Stimulated activated memory B cell treated with anti-CD40 and anti-IgM and Interleukin-4, amounts not matched to agents 10 μg/mL and 1 μg/mL and 100 μg/mL, for 72 hours (primary cell): ENCODE measurements at regions not wholly inside any gene's neighbourhood (a gene's known extent, or its start where the extent isn't known, plus 50 kb on each side); places are given as distances from the start of the nearest gene placed in this dataset.

Source experiments
- ATAC-seq: fragments of 150-1000 bp; cut with Tn5 transposase; 2 replicates; pipeline ENCODE4 v1.10.0; 2021
- H3K27ac Mint-ChIP-seq: one replicate; pipeline ENCODE4 v1.8.0; 2022; ENCODE audit warnings: mild to moderate bottlenecking, mixed read lengths
- H3K27me3 Mint-ChIP-seq: one replicate; pipeline ENCODE4 v1.8.0; 2022; ENCODE audit warnings: mixed read lengths
- H3K36me3 Mint-ChIP-seq: one replicate; pipeline ENCODE4 v1.8.0; 2022; ENCODE audit warnings: mixed read lengths
- H3K4me1 Mint-ChIP-seq: one replicate; pipeline ENCODE4 v1.8.0; 2022; ENCODE audit warnings: mixed read lengths
- H3K4me3 Mint-ChIP-seq: one replicate; pipeline ENCODE4 v1.8.0; 2022; ENCODE audit warnings: mild to moderate bottlenecking, moderate library complexity, mixed read lengths
- H3K9me3 Mint-ChIP-seq: one replicate; pipeline ENCODE4 v1.8.0; 2022; ENCODE audit warnings: mixed read lengths

DNA sequence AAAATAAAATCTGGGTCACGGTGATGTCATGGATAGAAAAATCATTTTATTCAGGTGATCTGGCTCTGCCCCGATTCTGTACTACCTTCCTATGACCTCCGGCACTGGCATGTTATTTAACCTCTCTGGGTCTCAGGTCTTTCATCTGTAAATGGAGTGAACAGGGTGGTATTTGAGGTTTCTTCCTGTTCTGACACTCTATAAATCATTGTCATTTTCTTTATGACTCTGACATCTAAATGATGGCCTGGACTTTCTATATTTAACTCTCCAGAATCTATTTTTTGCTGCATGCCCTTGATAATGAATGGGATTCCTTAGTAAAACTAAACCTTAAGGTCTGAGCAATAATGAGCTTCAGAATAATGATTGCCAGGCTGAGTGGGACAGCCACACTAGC lies 422.0 kb upstream of the CNKSR2 start:
- Mint-ChIP-seq H3K9me3 (no peaks in the 10 kb centered on the region), H3K4me1 (no peaks in the 10 kb centered on the region), H3K4me3 (no peak overlapping the region), H3K27ac (no peak overlapping the region), H3K36me3 (no peaks in the 10 kb centered on the region), H3K27me3 (no peaks in the 10 kb centered on the region)
- no peak for ATAC-seq

DNA sequence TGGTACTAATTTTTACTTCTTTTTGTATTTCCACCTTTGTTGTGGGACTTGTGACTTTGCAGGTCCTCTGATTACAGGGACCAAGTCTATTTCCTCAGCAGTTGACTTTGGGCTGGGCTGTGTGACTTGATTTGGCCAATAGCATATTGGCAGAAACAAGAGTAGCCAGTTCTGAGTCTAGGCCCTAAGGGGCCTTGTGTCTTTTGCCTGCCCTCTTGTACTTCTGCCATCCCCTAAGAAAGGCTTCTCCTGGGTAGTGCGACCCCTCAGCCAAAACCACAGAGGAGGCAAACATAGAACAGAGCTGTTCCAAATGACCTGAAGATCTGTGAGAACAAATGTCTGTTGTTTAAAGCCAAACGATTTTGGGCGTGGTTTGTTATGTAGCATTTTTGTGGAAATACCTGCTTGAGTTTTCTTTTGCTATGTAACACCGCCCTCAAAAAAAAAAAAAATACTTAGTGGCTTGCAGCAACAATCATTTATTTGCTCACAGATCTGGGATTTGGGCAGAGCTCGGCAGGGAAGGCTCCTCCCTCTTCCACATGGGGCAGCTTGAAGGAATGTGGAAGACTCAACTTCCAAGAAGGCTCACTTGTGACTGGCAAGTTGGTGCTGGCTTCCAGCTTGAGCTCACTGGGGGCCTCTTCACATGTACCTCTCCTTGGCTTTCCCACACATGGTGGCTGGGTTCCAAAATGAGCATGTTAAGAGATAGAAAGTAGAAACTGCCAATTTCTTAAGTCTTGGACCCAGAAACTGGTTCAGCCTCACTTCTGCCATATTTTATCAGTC lies 423.0 kb upstream of the CNKSR2 start:
- H3K27me3 Mint-ChIP-seq: no peaks in the 10 kb centered on the region
- H3K36me3 Mint-ChIP-seq: no peaks in the 10 kb centered on the region
- no peak for ATAC-seq
- H3K4me1 Mint-ChIP-seq: no peaks in the 10 kb centered on the region
- no peak overlapping the region for H3K4me3 Mint-ChIP-seq
- no peaks in the 10 kb centered on the region for H3K9me3 Mint-ChIP-seq
- no peak overlapping the region for H3K27ac Mint-ChIP-seq

DNA sequence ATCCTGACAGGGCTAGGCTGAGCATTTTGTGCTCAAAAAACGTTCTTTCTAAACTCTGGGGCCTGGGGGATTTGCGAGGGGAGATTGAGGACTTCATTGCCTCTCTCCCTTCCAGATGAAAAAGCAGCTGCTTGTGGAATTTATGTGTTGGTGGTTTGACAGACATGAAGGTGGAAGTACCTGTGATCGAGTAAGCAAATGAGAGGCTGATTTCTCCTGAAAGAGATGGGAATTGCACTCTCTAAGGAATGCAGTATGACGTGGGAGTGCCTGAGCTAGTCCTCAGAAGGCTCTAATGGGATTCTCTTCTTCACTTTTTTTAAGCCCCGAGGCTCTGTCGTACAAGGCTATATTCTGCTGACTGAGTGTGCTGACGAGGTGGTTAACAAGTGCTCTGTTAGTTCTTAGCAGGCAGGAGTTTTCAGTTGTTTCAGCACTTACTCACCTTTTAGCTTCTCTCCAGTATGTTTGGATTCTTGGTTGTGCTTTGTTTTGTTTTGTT lies 426.8 kb upstream of the CNKSR2 start:
- Mint-ChIP-seq H3K9me3 (no peaks in the 10 kb centered on the region), H3K4me1 (no peaks in the 10 kb centered on the region), H3K36me3 (no peaks in the 10 kb centered on the region), H3K4me3 (no peak overlapping the region), H3K27me3 (no peaks in the 10 kb centered on the region), H3K27ac (no peak overlapping the region)
- ATAC-seq: no peak

DNA sequence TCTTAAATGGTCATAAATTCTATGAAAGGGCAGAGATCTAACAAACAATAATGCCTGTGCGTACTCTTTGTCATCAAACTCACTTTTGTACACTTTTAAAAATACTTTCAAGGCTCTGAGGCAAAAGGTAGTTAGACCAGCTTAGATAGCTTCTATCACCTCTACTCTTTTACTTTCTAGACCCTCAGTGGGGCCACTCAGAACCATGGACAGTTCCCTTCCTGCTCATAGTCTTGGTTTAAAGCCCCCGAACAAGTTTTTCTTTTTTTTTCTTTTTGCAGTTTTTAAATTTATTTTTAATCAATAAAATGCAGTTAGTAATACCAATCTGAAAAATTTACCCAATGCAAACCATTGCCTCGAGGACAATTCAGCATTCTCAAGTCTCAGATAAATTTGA lies 460.5 kb upstream of the CNKSR2 start:
- Mint-ChIP-seq H3K27me3 (no peaks in the 10 kb centered on the region), H3K9me3 (peaks cover 3% of the 10 kb centered on the region), H3K4me1 (no peaks in the 10 kb centered on the region), H3K36me3 (no peaks in the 10 kb centered on the region), H3K27ac (no peak overlapping the region), H3K4me3 (no peak overlapping the region)
- ATAC-seq: no peak

DNA sequence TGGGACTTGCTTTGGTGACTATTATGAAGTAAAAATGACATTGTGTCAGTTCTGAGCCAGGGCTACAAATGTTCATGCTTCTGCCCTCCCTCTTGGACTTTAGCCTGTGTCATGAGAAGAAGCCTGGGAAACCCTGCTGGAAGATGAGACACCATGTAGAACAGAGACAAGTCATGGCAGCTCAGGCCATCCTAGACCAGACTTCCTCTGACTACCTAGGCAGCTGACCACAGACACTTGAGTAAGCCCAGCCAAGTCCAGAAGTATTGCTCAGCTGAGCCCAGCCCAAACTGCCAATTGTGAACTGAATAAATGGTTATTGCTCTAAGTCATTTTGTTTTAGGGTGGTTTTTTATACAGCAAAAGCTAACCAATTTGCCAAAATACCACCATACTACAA lies 467.6 kb upstream of the CNKSR2 start:
- no peak overlapping the region for H3K4me3 Mint-ChIP-seq
- no peak for ATAC-seq
- H3K4me1 Mint-ChIP-seq: no peaks in the 10 kb centered on the region
- H3K9me3 Mint-ChIP-seq: peaks cover 3% of the 10 kb centered on the region
- no peak overlapping the region for H3K27ac Mint-ChIP-seq
- H3K36me3 Mint-ChIP-seq: no peaks in the 10 kb centered on the region
- H3K27me3 Mint-ChIP-seq: no peaks in the 10 kb centered on the region

DNA sequence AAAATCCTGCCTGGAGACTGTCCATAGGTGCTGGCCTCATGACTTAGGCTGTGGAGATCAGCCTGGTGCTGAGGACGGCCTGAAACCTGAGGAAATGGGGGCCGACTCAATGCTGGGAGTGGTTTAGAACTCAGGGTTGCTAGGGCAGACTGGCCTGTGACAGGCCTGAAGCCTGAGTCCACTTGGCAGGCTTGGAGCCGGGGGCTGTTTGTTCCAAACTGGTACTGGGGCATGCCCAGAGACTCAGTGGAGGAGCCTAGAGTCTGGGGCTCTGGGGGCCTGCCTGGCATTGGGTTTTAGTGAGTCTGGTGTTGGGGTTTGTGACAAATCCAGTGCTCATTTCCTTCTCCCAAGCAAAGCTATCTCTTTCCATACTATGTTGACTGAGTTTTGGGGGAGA lies 489.7 kb upstream of the CNKSR2 start:
- no peak overlapping the region for H3K27ac Mint-ChIP-seq
- H3K9me3 Mint-ChIP-seq: peaks cover 2% of the 10 kb centered on the region
- no peaks in the 10 kb centered on the region for H3K36me3 Mint-ChIP-seq
- no peak overlapping the region for H3K4me3 Mint-ChIP-seq
- no peak for ATAC-seq
- no peaks in the 10 kb centered on the region for H3K27me3 Mint-ChIP-seq
- H3K4me1 Mint-ChIP-seq: no peaks in the 10 kb centered on the region

DNA sequence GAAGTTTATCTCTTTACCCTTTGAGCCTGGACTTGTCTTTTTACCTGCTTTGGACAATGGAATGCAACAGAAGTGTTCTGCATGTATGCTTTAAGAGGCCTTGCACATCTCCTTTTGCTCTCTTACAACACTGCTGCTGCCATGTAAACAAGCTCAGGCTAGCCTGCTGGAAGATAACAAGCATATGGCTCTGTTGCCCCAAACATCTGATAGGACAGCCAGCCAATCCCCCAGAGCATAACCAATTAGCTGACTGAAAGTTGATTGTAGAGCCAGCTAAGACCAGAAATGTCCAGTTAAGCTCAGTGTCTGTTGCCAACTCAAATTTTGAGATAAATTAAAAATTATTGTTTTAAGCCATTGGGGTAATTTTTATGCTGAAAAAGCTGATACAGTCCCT lies 510.6 kb upstream of the CNKSR2 start:
- ATAC-seq: no peak
- Mint-ChIP-seq H3K27me3 (no peaks in the 10 kb centered on the region), H3K36me3 (no peaks in the 10 kb centered on the region), H3K4me1 (no peaks in the 10 kb centered on the region), H3K9me3 (peaks cover 10% of the 10 kb centered on the region), H3K27ac (no peak overlapping the region), H3K4me3 (no peak overlapping the region)

DNA sequence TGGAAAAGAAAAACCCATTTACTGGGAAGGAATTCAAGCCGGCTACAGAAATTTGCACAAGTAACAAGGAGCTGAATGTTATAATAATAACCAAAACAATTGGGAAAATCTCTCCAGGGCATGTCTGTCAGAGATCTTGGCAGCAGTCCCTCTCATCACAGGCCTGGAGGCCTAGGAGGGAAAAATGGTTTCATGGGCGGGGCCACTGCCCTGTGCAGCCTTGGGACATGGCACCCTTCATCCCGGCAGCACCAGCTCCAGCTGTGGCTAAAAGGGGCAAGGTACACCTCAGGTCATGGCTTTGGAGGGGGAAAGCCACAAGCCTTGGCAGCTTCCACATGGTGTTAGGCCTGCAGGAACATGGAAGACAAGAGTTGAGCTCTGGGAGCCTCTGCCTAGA lies 513.1 kb upstream of the CNKSR2 start:
- no peak for ATAC-seq
- H3K9me3 Mint-ChIP-seq: peaks cover 10% of the 10 kb centered on the region
- no peaks in the 10 kb centered on the region for H3K36me3 Mint-ChIP-seq
- no peak overlapping the region for H3K4me3 Mint-ChIP-seq
- H3K27me3 Mint-ChIP-seq: no peaks in the 10 kb centered on the region
- H3K4me1 Mint-ChIP-seq: no peaks in the 10 kb centered on the region
- H3K27ac Mint-ChIP-seq: no peak overlapping the region

DNA sequence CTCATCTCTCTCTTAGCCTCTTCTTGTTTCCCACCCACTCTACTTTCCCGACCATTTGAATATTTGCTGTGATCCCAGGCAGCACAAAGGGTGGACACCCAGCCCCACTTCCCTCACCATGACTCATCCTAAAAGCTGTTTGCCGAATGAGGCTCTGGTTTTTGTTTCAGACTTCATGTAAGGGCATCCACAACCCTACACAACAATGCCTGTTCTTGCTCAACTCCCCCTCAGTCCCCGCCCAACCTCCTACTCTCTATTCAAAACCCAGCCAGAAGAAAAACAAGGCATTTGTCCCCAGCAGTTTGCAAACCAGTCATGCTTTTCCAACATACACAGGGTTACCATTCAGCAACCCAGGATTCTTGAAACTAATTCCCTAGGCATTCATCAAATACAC lies 516.5 kb upstream of the CNKSR2 start:
- H3K27me3 Mint-ChIP-seq: no peaks in the 10 kb centered on the region
- peaks cover 10% of the 10 kb centered on the region for H3K9me3 Mint-ChIP-seq

DNA sequence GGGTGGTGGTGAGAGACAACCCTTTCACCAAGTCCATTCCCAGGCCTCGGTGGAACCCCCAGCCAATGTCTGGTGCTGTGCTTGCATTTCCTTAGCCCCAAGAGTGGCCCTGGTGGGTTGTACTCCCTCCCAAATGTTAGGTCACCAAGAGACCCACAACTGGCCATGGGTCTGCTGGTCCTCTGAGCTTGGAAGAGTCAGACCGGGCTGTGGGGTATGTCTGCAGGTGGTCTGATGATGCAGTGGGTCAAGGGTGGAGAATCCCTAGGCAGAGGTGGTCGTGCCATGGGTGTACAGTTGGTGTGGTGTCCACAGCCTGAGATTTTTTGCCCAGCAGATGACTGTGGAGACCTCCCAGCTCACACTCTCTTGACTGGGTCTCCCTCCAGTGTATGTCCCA lies 535.7 kb upstream of the CNKSR2 start:
- no peak for ATAC-seq
- H3K27me3 Mint-ChIP-seq: no peaks in the 10 kb centered on the region
- H3K4me3 Mint-ChIP-seq: no peak overlapping the region
- H3K27ac Mint-ChIP-seq: no peak overlapping the region
- H3K9me3 Mint-ChIP-seq: no peaks in the 10 kb centered on the region
- H3K36me3 Mint-ChIP-seq: no peaks in the 10 kb centered on the region
- no peaks in the 10 kb centered on the region for H3K4me1 Mint-ChIP-seq

More for the DNA sequence above, 516.5 kb upstream of the CNKSR2 start:
- no peak overlapping the region for H3K27ac Mint-ChIP-seq
- no peaks in the 10 kb centered on the region for H3K4me1 Mint-ChIP-seq
- no peak for ATAC-seq
- no peaks in the 10 kb centered on the region for H3K36me3 Mint-ChIP-seq
- H3K4me3 Mint-ChIP-seq: no peak overlapping the region

DNA sequence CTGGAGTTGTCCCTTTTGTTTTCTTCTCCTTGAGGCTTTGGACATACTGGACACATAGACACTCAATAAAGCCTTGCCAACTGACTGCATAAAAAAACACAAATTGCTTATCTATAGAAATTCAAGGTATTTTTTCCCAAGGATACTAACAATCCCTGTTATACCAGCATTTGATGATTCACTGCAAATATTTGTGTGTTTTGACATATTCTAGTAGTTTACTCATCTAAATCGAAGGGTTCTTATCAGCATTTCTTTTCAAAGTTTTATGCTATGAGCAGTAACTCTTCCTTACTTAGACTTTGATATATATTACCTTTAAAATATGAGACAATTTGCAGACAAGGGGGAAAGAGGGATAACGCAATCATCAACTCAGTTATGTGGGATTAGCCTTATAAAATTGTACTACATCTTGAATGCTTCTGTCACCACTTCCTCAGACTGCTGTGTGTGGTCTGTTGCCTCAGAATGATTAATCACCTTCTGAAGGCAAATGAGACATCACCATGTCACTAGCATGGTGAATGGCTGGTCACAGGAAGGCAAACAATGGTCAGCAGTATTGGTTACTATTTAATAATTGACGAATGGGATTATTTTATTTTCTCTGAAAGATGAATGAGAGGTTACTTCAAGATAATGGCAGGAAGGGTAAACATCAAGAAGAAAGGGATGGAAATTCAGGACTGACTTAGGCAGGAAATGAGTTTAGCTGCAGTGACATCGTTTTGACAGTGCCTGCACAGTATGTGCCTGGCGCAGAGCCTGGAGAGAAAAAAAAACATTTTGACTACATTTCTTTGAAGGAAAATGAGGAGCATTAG lies 544.3 kb upstream of the CNKSR2 start:
- Mint-ChIP-seq H3K36me3 (no peaks in the 10 kb centered on the region), H3K4me3 (no peak overlapping the region), H3K27ac (no peak overlapping the region), H3K4me1 (no peaks in the 10 kb centered on the region), H3K9me3 (no peaks in the 10 kb centered on the region), H3K27me3 (no peaks in the 10 kb centered on the region)
- ATAC-seq: no peak

DNA sequence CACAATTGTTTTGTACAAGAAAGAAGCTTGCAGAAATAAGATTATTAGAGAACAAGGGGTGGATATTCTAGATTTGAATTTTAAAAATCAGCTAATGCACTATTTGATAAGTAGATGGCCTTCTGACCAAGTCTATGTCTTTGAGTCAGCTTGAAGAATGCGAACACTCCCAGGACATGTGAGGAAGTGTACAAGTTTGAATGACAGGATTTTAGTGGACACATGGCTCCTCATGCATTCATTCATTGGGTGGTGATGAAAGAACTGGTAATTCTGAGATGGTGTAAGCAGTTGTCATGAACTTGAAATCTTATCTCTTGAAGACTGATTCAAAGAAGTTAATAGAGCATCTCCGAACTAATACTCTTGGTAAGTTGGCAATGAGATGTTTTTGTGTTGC lies 548.2 kb upstream of the CNKSR2 start:
- Mint-ChIP-seq H3K27ac (no peak overlapping the region), H3K27me3 (no peaks in the 10 kb centered on the region), H3K4me1 (no peaks in the 10 kb centered on the region), H3K4me3 (no peak overlapping the region), H3K36me3 (no peaks in the 10 kb centered on the region), H3K9me3 (no peaks in the 10 kb centered on the region)
- no peak for ATAC-seq

DNA sequence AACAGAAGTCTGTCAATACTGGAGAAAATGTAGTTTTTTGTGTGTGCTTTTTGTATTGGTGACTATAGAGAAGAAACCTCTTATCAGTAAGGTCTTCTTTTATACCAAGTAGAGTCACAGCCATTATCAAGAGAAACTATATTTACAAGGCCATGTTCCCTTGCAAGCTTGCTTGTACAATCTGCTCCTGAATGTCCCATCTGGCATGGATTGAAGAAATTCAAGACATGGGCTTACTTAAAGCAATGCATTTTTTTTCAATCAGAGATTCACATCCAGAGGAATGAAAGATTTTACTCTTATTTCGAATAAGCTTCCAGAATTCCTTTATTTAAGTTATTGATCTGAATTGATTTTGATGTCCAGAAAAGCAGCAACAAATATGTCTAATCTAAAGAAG lies 537.3 kb upstream of the RPS6KA3 start:
- Mint-ChIP-seq H3K27me3 (no peaks in the 10 kb centered on the region), H3K9me3 (peaks cover 3% of the 10 kb centered on the region), H3K4me3 (no peak overlapping the region), H3K4me1 (no peaks in the 10 kb centered on the region), H3K27ac (no peak overlapping the region), H3K36me3 (no peaks in the 10 kb centered on the region)
- ATAC-seq: no peak

DNA sequence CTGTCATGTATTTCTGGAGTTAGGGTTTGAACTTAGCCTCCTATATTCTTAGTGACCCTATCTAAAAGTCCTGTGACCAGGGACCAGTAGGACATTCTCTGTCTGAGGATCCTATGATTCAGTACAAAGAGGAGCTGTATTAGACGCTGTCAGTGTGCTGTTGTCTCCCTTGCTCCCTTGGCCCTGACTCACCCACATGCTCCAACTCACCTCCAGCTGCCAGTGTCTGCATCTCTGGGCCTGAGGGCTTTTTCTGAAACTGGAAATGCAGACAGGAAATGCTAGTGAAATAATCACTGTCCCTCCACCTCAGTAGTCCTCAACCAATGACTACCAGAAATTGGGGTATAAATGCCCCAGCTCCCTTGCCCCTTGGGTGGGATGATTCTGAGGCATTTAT lies 535.3 kb upstream of the RPS6KA3 start:
- no peak for ATAC-seq
- Mint-ChIP-seq H3K36me3 (no peaks in the 10 kb centered on the region), H3K4me1 (no peaks in the 10 kb centered on the region), H3K4me3 (no peak overlapping the region), H3K27ac (no peak overlapping the region), H3K27me3 (no peaks in the 10 kb centered on the region), H3K9me3 (peaks cover 4% of the 10 kb centered on the region)

DNA sequence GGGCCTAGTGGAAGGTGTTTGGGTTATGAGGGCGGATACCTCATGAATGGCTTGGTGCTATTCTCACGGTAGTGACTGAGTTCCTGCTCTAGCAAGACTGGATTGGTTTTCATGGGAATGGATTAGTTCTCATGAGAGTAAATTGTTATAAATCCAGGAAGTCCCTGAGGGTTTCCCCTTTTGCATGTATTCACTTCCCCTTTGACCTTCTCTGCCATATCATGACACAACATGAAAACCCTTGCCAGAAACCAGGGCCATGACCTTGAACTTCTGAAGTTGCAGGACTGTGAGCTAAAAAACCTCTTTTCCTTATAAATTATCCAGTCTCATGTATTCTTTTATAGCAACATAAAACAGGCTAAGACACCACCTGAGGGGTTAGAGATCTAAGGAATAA lies 529.7 kb upstream of the RPS6KA3 start:
- Mint-ChIP-seq H3K27me3 (no peaks in the 10 kb centered on the region), H3K4me3 (no peak overlapping the region), H3K27ac (no peak overlapping the region), H3K9me3 (peaks cover 4% of the 10 kb centered on the region), H3K36me3 (no peaks in the 10 kb centered on the region), H3K4me1 (no peaks in the 10 kb centered on the region)
- ATAC-seq: no peak

DNA sequence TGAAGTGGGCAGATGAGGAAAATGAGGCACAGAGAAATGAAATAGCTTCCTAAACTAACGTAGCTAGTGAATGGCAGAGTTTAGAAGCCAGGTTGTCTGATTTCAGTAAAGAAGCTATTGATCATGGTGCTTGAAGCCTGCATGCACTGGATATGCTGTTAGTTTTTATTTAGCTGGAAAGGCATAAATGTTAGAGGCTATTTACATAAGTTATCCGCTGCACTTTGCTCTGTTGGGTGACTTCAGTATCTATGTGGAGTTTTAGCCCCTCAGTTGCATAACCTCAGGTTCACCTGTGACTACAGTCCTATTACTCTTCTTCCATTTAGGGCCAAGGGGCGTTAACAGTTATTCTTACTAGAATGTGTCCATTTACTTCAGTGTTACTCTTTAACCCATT lies 522.4 kb upstream of the RPS6KA3 start:
- H3K4me1 Mint-ChIP-seq: no peaks in the 10 kb centered on the region
- no peak for ATAC-seq
- no peaks in the 10 kb centered on the region for H3K36me3 Mint-ChIP-seq
- H3K9me3 Mint-ChIP-seq: no peaks in the 10 kb centered on the region
- H3K4me3 Mint-ChIP-seq: no peak overlapping the region
- H3K27me3 Mint-ChIP-seq: no peaks in the 10 kb centered on the region
- no peak overlapping the region for H3K27ac Mint-ChIP-seq
